Erythroblast (primary cell): ENCODE measurements at regions not wholly inside any gene's neighbourhood (a gene's known extent, or its start where the extent isn't known, plus 50 kb on each side); places are given as distances from the start of the nearest gene placed in this dataset.

Experiments
- GATA1 ChIP-seq: IDR thresholded peaks from 2 replicates; pipeline ENCODE4 v1.6.1; 2011; ENCODE audit warnings: low read depth, mild to moderate bottlenecking, control low read depth, low read length, moderate library complexity
- POLR2A ChIP-seq: IDR thresholded peaks from 2 replicates; pipeline ENCODE4 v1.6.1; 2011; ENCODE audit warnings: mild to moderate bottlenecking, low read length

GRCh38 chr13:109671919-109672318 lies 114.5 kb downstream of the IRS2 start:
- TF ChIP-seq POLR2A (no peak), GATA1 (no peak)
